ENCODE measurements at regions not wholly inside any gene's neighbourhood (a gene's known extent, or its start where the extent isn't known, plus 50 kb on each side); places are given as distances from the start of the nearest gene placed in this dataset.

DNA sequence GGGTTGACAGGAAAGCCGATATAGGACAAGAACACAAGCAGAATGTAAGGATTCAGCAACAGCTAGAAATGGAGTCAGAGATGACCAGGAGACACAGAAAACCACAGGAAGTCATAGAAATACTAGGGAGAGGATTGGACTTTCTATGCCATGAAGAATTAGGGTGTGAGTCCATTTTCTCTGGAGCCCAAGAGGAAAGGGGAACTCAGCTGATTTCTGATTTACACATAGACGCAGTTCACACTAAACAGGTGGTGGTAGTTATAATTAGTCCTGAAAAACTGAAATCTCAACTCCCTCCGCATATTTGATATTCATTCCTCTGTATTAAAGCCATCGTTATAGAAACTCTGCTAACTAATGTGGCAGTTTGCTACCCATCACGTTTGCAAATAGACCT lies 292.7 kb upstream of the STT3B start:
- DNase-seq (ENCODE audit: low spot score in 2 of 2, unreplicated experiment in 2 of 2), result no peak
- H3K4me3 Mint-ChIP-seq, result no peak overlapping the region
- no peaks in the 10 kb centered on the region for H3K27me3 Mint-ChIP-seq (ENCODE audit: low read depth)
- TF ChIP-seq CTCF (IDR thresholded peaks at IDR 0.05; ENCODE audit: unreplicated experiment), result no peak
- H3K36me3 Mint-ChIP-seq, result no peaks in the 10 kb centered on the region
- no peaks in the 10 kb centered on the region for H3K9me3 Mint-ChIP-seq
- H3K4me1 Mint-ChIP-seq, result peaks cover 10% of the 10 kb centered on the region
- no peak overlapping the region for H3K27ac Mint-ChIP-seq

GRCh38 chr3:31240466-31240865 lies 292.3 kb upstream of the STT3B start:
- Mint-ChIP-seq H3K9me3 (no peaks in the 10 kb centered on the region), H3K4me1 (peaks cover 12% of the 10 kb centered on the region), H3K4me3 (no peak overlapping the region), H3K27ac (no peak overlapping the region), H3K36me3 (no peaks in the 10 kb centered on the region), H3K27me3 (ENCODE audit: low read depth) (no peaks in the 10 kb centered on the region)
- no peak for TF ChIP-seq CTCF (IDR thresholded peaks at IDR 0.05; ENCODE audit: unreplicated experiment)
- no peak for DNase-seq (ENCODE audit: low spot score in 2 of 2, unreplicated experiment in 2 of 2)

DNA sequence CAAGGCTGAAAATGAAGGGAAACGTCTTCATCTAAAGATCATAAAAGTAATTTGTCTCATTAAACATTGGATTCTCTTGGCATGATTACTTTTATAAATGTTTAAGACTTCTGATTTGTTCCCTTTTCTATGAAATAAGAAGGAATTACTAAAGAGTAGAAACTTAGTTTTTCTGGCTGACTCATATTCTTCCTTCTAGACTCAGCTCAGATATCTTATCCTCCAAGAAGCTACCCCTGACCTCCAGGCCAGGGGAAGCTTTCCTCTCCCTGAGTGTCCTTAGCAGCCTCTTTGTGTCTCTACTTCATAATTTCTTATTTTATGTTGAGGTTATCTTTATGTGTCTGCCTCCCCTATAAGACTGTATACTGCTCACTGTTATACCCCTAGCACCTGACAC lies 291.9 kb upstream of the STT3B start:
- no peak for DNase-seq (ENCODE audit: low spot score in 2 of 2, unreplicated experiment in 2 of 2)
- Mint-ChIP-seq H3K4me3 (no peak overlapping the region), H3K27me3 (ENCODE audit: low read depth) (no peaks in the 10 kb centered on the region), H3K27ac (no peak overlapping the region), H3K9me3 (no peaks in the 10 kb centered on the region), H3K36me3 (no peaks in the 10 kb centered on the region), H3K4me1 (peaks cover 13% of the 10 kb centered on the region)
- TF ChIP-seq CTCF (IDR thresholded peaks at IDR 0.05; ENCODE audit: unreplicated experiment), result no peak

DNA sequence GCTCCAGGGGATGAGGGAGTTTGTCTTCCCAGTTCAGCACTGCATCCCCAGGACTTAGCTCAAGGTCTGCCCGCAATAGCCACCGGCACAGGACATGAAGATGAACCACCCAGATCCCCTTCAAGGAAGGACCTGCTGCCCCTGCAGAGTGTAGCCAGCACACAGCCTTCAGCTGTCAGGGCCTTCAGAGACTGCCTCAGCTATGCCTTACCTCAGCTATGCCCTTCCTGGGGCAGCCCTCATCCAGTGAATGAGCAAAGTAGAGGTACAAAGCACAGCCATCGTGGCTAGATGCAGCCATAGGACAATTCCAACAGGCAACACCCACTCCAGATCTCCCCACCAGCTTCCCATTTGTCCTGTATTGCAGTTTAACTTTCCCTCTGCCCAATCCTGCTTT lies 291.2 kb upstream of the STT3B start:
- peaks cover 17% of the 10 kb centered on the region for H3K4me1 Mint-ChIP-seq
- no peaks in the 10 kb centered on the region for H3K27me3 Mint-ChIP-seq (ENCODE audit: low read depth)
- H3K4me3 Mint-ChIP-seq, result no peak overlapping the region
- no peaks in the 10 kb centered on the region for H3K9me3 Mint-ChIP-seq
- H3K27ac Mint-ChIP-seq, result no peak overlapping the region
- no peak for TF ChIP-seq CTCF (IDR thresholded peaks at IDR 0.05; ENCODE audit: unreplicated experiment)
- H3K36me3 Mint-ChIP-seq, result no peaks in the 10 kb centered on the region
- DNase-seq (ENCODE audit: low spot score in 2 of 2, unreplicated experiment in 2 of 2), result no peak

- Mint-ChIP-seq H3K4me1 (peaks cover 22% of the 10 kb centered on the region), H3K27me3 (ENCODE audit: low read depth) (no peaks in the 10 kb centered on the region), H3K27ac (no peak overlapping the region), H3K9me3 (no peaks in the 10 kb centered on the region), H3K36me3 (no peaks in the 10 kb centered on the region), H3K4me3 (no peak overlapping the region)
- TF ChIP-seq CTCF (IDR thresholded peaks at IDR 0.05; ENCODE audit: unreplicated experiment), result no peak
- no peak for DNase-seq (ENCODE audit: low spot score in 2 of 2, unreplicated experiment in 2 of 2)
Measured at GRCh38 chr3:31242026-31242960, 290.4 kb upstream of the STT3B start.
